Astrocyte of the cerebellum (primary cell): ENCODE measurements at regions not wholly inside any gene's neighbourhood (a gene's known extent, or its start where the extent isn't known, plus 50 kb on each side); places are given as distances from the start of the nearest gene placed in this dataset.
"Not testable (repeated sequence)": the region's sequence is repeated elsewhere in the genome, so short reads cannot be mapped to it uniquely, and the experiment has no call there.

ENCODE experiments used
- DNase-seq: peaks from one replicate; pipeline ENCODE4 v3.0.0-alpha.2; 2011; ENCODE audit warnings: low read depth
- H3K4me3 ChIP-seq: 2 replicates; pipeline ENCODE4 v1.5.1; 2011; ENCODE audit warnings: mild to moderate bottlenecking, low read depth, low read length, moderate library complexity
- in situ Hi-C: cut with HindIII; loops from 2 replicates; pipeline ENCODE4 v1.10.0; 2017; ENCODE audit warnings: low sequenced_read_pairs
- TF ChIP-seq, protein P1 (sequence below): IDR thresholded peaks from 2 replicates; pipeline ENCODE4 v1.5.1; 2012; ENCODE audit warnings: low read length, low read depth, moderate library complexity, mild to moderate bottlenecking; ENCODE audit errors: missing control alignments

GRCh38 chr3:43817064-43817463 lies 126.3 kb downstream of the ABHD5 start:
- in situ Hi-C loops: no loop called here

DNA sequence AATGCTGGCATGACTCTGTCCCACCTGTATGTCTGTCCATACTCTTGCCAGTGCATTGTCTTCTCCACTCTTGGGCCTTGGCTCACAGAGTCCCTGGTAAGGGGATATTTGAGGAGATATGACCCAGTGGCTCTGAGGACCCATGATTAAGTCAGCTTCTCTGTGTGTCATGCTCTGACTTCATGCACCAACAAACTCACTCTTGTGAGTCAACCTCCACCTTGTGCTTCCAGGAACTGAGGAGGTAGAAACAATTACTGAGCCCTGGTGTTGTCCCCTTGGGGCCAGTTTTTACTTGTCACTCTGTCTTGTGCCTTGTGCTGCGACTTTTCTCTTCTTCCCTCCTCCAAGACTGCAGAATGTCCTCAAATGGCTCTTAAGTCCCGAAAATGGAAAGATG lies 127.1 kb downstream of the ABHD5 start:
- in situ Hi-C loops: no loop called here
- no peak overlapping the region for H3K4me3 ChIP-seq
- TF ChIP-seq, protein P1, sequence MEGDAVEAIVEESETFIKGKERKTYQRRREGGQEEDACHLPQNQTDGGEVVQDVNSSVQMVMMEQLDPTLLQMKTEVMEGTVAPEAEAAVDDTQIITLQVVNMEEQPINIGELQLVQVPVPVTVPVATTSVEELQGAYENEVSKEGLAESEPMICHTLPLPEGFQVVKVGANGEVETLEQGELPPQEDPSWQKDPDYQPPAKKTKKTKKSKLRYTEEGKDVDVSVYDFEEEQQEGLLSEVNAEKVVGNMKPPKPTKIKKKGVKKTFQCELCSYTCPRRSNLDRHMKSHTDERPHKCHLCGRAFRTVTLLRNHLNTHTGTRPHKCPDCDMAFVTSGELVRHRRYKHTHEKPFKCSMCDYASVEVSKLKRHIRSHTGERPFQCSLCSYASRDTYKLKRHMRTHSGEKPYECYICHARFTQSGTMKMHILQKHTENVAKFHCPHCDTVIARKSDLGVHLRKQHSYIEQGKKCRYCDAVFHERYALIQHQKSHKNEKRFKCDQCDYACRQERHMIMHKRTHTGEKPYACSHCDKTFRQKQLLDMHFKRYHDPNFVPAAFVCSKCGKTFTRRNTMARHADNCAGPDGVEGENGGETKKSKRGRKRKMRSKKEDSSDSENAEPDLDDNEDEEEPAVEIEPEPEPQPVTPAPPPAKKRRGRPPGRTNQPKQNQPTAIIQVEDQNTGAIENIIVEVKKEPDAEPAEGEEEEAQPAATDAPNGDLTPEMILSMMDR: no peak
- DNase-seq: no peak

More at GRCh38 chr3:43817064-43817463, 126.3 kb downstream of the ABHD5 start:
- TF ChIP-seq, protein P1: no peak
- H3K4me3 ChIP-seq: no peak overlapping the region
- no peak for DNase-seq

DNA sequence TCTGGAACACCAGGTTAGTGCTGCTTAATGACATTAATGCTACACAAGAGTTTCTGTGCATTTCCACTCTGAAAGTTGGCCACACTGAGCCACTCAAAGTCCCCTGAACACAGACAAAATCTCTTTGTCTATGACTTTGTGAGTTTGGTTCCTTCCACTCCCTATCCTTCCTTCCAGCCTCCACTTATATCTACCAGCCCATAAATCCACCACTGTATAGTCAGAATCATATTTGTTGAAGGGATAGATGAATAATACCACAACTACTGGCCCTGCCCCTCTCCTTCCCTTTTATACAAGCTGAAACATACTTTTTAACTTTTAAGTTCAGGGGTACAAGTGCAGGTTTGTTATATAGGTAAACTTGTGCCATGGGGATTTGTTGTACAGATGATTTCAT lies 127.5 kb downstream of the ABHD5 start:
- TF ChIP-seq, protein P1: no peak
- in situ Hi-C loops: no loop called here
- no peak for DNase-seq
- no peak overlapping the region for H3K4me3 ChIP-seq

- in situ Hi-C loops: no loop called here
- no peak overlapping the region for H3K4me3 ChIP-seq
- DNase-seq: no peak
- TF ChIP-seq, protein P1: no peak
Measured at GRCh38 chr3:43838009-43838758, 147.4 kb downstream of the ABHD5 start.

DNA sequence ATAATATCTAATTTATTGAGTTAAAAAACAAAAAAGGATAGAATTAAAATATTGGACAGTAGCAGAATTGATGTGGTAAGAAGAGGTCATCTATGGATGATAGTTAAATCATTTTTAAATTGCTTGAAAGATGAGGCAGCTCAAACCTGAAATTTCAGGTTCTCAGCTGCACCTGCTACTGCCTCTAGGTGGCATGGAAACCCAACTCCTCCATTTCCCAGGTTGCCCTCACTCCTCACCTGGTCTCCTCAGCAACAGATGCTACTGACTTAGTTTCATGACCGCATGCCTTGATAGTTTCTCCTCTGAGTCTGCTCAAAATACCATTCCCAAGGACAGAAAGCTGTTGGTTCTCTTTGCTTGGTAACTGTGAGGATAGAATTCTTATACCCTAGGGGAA lies 148.1 kb downstream of the ABHD5 start:
- in situ Hi-C loops: no loop called here
- DNase-seq: no peak
- no peak overlapping the region for H3K4me3 ChIP-seq
- TF ChIP-seq, protein P1: peak; percentile 8

DNA sequence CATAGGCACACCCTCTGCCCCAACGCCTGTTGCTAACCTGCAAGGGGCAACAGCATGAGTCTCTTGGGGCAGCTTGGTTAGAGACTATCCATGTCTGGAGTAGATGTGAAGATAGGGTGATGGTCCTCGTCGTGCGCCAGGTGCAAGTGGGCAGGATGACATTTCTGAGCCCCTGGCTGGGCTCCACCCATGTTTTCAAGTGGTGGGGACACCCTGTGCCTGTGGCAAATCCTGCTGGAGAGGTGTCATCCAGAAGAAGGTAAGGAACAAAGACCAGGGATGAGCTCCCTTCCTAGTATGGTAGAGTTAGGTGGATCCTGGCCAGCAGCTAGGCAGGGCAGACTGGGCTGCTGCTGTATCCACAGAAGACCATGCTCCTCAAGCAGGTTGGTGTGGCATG lies 152.6 kb downstream of the ABHD5 start:
- no peak overlapping the region for H3K4me3 ChIP-seq
- in situ Hi-C loops: no loop called here
- TF ChIP-seq, protein P1: no peak
- no peak for DNase-seq

GRCh38 chr3:43844757-43845156 lies 154.0 kb downstream of the ABHD5 start:
- no peak overlapping the region for H3K4me3 ChIP-seq
- TF ChIP-seq, protein P1: no peak
- DNase-seq: no peak
- in situ Hi-C loops: no loop called here

DNA sequence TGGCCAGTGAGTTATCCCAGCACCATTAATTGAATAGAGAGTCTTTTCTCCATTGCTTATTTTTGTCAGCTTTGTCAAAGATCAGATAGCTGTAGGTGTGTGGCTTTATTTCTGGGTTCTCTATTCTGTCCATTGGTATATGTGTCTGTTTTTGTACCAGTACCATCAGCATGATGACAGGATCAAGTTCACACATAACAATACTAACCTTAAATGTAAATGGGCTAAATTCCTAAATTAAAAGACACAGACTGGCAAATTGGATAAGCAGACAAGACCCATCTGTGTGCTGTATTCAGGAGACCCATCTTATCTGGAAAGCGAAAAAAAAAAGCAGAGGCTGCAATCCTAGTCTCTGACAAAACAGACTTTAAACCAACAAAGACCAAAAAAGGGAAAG lies 154.8 kb downstream of the ABHD5 start:
- DNase-seq, in situ Hi-C loops, H3K4me3 ChIP-seq: not testable (repeated sequence)
